ENCODE measurements at regions not wholly inside any gene's neighbourhood (a gene's known extent, or its start where the extent isn't known, plus 50 kb on each side); places are given as distances from the start of the nearest gene placed in this dataset.

DNA sequence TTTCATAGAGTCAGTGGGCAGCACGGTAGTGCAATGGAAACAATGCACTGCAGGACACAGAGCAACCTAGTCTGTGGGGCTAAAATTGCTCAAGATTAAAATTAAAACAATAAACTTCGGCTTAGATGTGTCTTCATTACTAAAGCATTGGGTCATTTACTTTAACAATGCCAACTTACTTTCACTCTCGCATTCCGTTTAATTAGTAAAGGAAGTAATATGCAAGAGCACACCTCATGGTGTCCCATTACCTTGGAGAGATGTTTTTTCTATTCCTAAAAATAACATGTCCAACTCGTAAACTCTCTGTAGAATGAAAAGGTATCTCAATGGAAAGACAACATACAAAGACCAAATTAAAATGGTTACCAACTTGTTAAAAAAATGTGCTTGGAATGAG lies 738.4 kb downstream of the PCDH17 start:
- intact Hi-C loops (cut with micrococcal nuclease), result no loop called here
- Histone ChIP-seq H3K27me3 (replicated peaks in 1 of 4; ENCODE audit: control extremely low read depth in 1 of 4, control insufficient read depth in 3 of 4, insufficient read depth in 4 of 4, low read length in 3 of 4) (no peaks in the 10 kb centered on the region), H3K79me2 (ENCODE audit: control insufficient read depth, insufficient read depth, low read length) (no peaks in the 10 kb centered on the region), H3K4me1 (ENCODE audit: control insufficient read depth in 2 of 2, insufficient read depth in 2 of 2, low read length in 2 of 2) (no peaks in the 10 kb centered on the region), H3K27ac (ENCODE audit: low read length in 2 of 2) (no peak overlapping the region), H2AFZ (ENCODE audit: insufficient read depth, low read depth, low read length, poor library complexity, severe bottlenecking) (no peak overlapping the region), H3K9ac (ENCODE audit: low read length) (no peak overlapping the region), H3K4me2 (replicated peaks; ENCODE audit: low read depth, low read length, poor library complexity, severe bottlenecking) (no peak overlapping the region), H4K20me1 (ENCODE audit: control insufficient read depth, insufficient read depth, low read length, poor library complexity, severe bottlenecking) (no peaks in the 10 kb centered on the region), H3K4me3 (ENCODE audit: control extremely low read depth in 1 of 5, extremely low read depth in 1 of 5, insufficient read depth in 1 of 5, low read depth in 2 of 5, low read length in 4 of 5) (no peak overlapping the region), H3K9me3 (ENCODE audit: control extremely low read depth in 1 of 3, control insufficient read depth in 2 of 3, insufficient read depth in 1 of 3, low read length in 2 of 3) (no peaks in the 10 kb centered on the region), H3K36me3 (replicated peaks in 1 of 2; ENCODE audit: control extremely low read depth in 1 of 2, control insufficient read depth in 1 of 2, extremely low read depth in 1 of 2, insufficient read depth in 2 of 2, low read length in 1 of 2) (no peaks in the 10 kb centered on the region)
- CTCF ChIA-PET, result no interaction called here
- ATAC-seq (ENCODE audit: low read depth) (no peak), DNase-seq (no peak)
- no CpG with 5 or more reads among the region's 5 CpGs for WGBS (ENCODE audit: insufficient coverage)
- TF ChIP-seq, protein P1, sequence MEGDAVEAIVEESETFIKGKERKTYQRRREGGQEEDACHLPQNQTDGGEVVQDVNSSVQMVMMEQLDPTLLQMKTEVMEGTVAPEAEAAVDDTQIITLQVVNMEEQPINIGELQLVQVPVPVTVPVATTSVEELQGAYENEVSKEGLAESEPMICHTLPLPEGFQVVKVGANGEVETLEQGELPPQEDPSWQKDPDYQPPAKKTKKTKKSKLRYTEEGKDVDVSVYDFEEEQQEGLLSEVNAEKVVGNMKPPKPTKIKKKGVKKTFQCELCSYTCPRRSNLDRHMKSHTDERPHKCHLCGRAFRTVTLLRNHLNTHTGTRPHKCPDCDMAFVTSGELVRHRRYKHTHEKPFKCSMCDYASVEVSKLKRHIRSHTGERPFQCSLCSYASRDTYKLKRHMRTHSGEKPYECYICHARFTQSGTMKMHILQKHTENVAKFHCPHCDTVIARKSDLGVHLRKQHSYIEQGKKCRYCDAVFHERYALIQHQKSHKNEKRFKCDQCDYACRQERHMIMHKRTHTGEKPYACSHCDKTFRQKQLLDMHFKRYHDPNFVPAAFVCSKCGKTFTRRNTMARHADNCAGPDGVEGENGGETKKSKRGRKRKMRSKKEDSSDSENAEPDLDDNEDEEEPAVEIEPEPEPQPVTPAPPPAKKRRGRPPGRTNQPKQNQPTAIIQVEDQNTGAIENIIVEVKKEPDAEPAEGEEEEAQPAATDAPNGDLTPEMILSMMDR (IDR thresholded peaks at IDR 0.05), result no peak
- TF ChIP-seq EZH2 (IDR thresholded peaks at IDR 0.05; ENCODE audit: borderline replicate concordance, insufficient read depth, low read depth, low read length, poor library complexity, severe bottlenecking), result no peak
- Mint-ChIP-seq H3K27ac (no peak overlapping the region), H3K27me3 (no peaks in the 10 kb centered on the region), H3K9me3 (ENCODE audit: insufficient read depth) (peaks cover 8% of the 10 kb centered on the region), H3K4me1 (no peaks in the 10 kb centered on the region), H3K4me3 (no peak overlapping the region)
- POLR2A ChIA-PET, result no interaction called here

DNA sequence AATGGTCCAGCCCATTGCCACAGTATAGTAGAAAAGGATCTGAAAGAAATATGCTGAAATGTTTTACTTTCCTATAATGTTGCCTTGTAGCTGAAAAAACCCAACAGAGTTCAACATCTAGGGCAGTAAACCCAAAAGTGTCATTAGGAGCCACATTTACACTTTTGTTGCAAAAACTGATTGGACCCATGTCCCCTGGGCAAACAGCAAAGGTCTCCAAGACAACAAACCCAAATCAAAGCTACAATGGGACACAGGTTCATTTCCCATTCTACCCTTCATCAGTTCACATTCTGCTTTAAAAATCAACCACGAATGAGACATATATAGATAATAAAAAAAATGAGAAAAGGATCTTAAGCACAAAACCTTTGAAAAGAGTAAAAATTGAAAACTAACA lies 744.8 kb downstream of the PCDH17 start:
- ChIA-PET POLR2A (no interaction called here), CTCF (no interaction called here)
- intact Hi-C loops (cut with micrococcal nuclease), result no loop called here
- Histone ChIP-seq H3K27me3 (replicated peaks in 1 of 4; ENCODE audit: control extremely low read depth in 1 of 4, control insufficient read depth in 3 of 4, insufficient read depth in 4 of 4, low read length in 3 of 4) (no peaks in the 10 kb centered on the region), H3K79me2 (ENCODE audit: control insufficient read depth, insufficient read depth, low read length) (no peaks in the 10 kb centered on the region), H3K4me3 (ENCODE audit: control extremely low read depth in 1 of 5, extremely low read depth in 1 of 5, insufficient read depth in 1 of 5, low read depth in 2 of 5, low read length in 4 of 5) (no peak overlapping the region), H3K36me3 (replicated peaks in 1 of 2; ENCODE audit: control extremely low read depth in 1 of 2, control insufficient read depth in 1 of 2, extremely low read depth in 1 of 2, insufficient read depth in 2 of 2, low read length in 1 of 2) (no peaks in the 10 kb centered on the region), H3K9ac (ENCODE audit: low read length) (no peak overlapping the region), H3K27ac (ENCODE audit: low read length in 2 of 2) (no peak overlapping the region), H3K4me1 (ENCODE audit: control insufficient read depth in 2 of 2, insufficient read depth in 2 of 2, low read length in 2 of 2) (no peaks in the 10 kb centered on the region), H2AFZ (ENCODE audit: insufficient read depth, low read depth, low read length, poor library complexity, severe bottlenecking) (no peak overlapping the region), H4K20me1 (ENCODE audit: control insufficient read depth, insufficient read depth, low read length, poor library complexity, severe bottlenecking) (no peaks in the 10 kb centered on the region), H3K9me3 (ENCODE audit: control extremely low read depth in 1 of 3, control insufficient read depth in 2 of 3, insufficient read depth in 1 of 3, low read length in 2 of 3) (no peaks in the 10 kb centered on the region), H3K4me2 (replicated peaks; ENCODE audit: low read depth, low read length, poor library complexity, severe bottlenecking) (no peak overlapping the region)
- peaks cover 2% of the 10 kb centered on the region for H3K9me3 Mint-ChIP-seq (ENCODE audit: insufficient read depth)
- H3K4me3 Mint-ChIP-seq, result no peak overlapping the region
- H3K4me1 Mint-ChIP-seq, result no peaks in the 10 kb centered on the region
- no peak for TF ChIP-seq EZH2 (IDR thresholded peaks at IDR 0.05; ENCODE audit: borderline replicate concordance, insufficient read depth, low read depth, low read length, poor library complexity, severe bottlenecking)
- no peak overlapping the region for H3K27ac Mint-ChIP-seq
- no peaks in the 10 kb centered on the region for H3K27me3 Mint-ChIP-seq
- no peak for ATAC-seq (ENCODE audit: low read depth)
- DNase-seq, result no peak
- no CpG with 5 or more reads among the region's 1 CpG for WGBS (ENCODE audit: insufficient coverage)
